DND-41 (cell line): ENCODE measurements at regions not wholly inside any gene's neighbourhood (a gene's known extent, or its start where the extent isn't known, plus 50 kb on each side); places are given as distances from the start of the nearest gene placed in this dataset.

Experiments
- CTCF ChIP-seq: IDR thresholded peaks from 2 replicates; pipeline ENCODE4 v1.5.1; 2012; ENCODE audit warnings: borderline replicate concordance, low read length, moderate library complexity, mild to moderate bottlenecking; ENCODE audit not compliant: poor library complexity, severe bottlenecking; ENCODE audit errors: extremely low read depth
- EZH2 ChIP-seq: IDR thresholded peaks from 3 replicates; pipeline ENCODE4 v1.6.1; 2012; ENCODE audit warnings: borderline replicate concordance, low read depth, mild to moderate bottlenecking, moderate library complexity, low read length, inconsistent platforms; ENCODE audit not compliant: severe bottlenecking

- TF ChIP-seq EZH2, result no peak
- no peak for TF ChIP-seq CTCF
Observed at GRCh38 chr14:39694341-39694740, 262.1 kb upstream of the FBXO33 start.
